Spleen (tissue), 11 donors: ENCODE measurements at regions not wholly inside any gene's neighbourhood (a gene's known extent, or its start where the extent isn't known, plus 50 kb on each side); places are given as distances from the start of the nearest gene placed in this dataset.

ENCODE experiments used
- DNase-seq: peaks from one replicate; pipeline ENCODE4 v3.0.0-alpha.2; 2020
- H3K27ac ChIP-seq, 8 donors: fragments of 200-600 bp; sonication (generic) in 7 of 8; 1 replicate in 4 of 8; 2 replicates in 4 of 8; pipeline versions ENCODE4 v1.5.0 to v1.8.0; 2016 to 2021; ENCODE audit warnings: inconsistent platforms in 4 of 8, mild to moderate bottlenecking in 4 of 8, moderate library complexity in 1 of 8
- H3K27me3 ChIP-seq, 7 donors: fragments of 200-600 bp; sonication (generic) in 6 of 7; replicated peaks in 1 of 7; 1 replicate in 4 of 7; 2 replicates in 3 of 7; pipeline versions ENCODE4 v1.5.0 to v1.8.0; 2016 to 2021; ENCODE audit warnings: inconsistent platforms in 3 of 7, mild to moderate bottlenecking in 1 of 7
- H3K36me3 ChIP-seq, 6 donors: fragments of 200-600 bp; sonication (generic) in 5 of 6; 1 replicate in 4 of 6; 2 replicates in 2 of 6; pipeline versions ENCODE4 v1.5.0 to v1.8.0; 2016 to 2021; ENCODE audit warnings: inconsistent platforms in 2 of 6
- H3K4me1 ChIP-seq, 6 donors: fragments of 200-600 bp; sonication (generic) in 5 of 6; 1 replicate in 3 of 6; 2 replicates in 3 of 6; pipeline versions ENCODE4 v1.5.0 to v1.8.0; 2016 to 2021; ENCODE audit warnings: inconsistent platforms in 3 of 6
- H3K4me3 ChIP-seq, 8 donors: fragments of 200-600 bp; sonication (generic) in 7 of 8; 1 replicate in 4 of 8; 2 replicates in 4 of 8; pipeline versions ENCODE4 v1.5.0 to v1.8.0; 2016 to 2021; ENCODE audit warnings: inconsistent platforms in 4 of 8, mild to moderate bottlenecking in 4 of 8, moderate library complexity in 2 of 8
- H3K9me3 ChIP-seq, 8 donors: fragments of 200-600 bp; sonication (generic) in 7 of 8; 1 replicate in 4 of 8; 2 replicates in 4 of 8; pipeline versions ENCODE4 v1.5.0 to v1.8.0; 2016 to 2021; ENCODE audit warnings: inconsistent platforms in 4 of 8
- POLR2A ChIP-seq, 3 donors: fragments of 450-650 bp; IDR thresholded peaks; one replicate each; pipeline ENCODE4 v1.5.1; 2017; ENCODE audit warnings: antibody characterized with exemption in 3 of 3, mild to moderate bottlenecking in 1 of 3
- POLR2AphosphoS5 ChIP-seq, 3 donors: sonication (generic); formaldehyde crosslinking; IDR thresholded peaks; one replicate each; pipeline ENCODE4 v1.5.1; 2017; ENCODE audit warnings: antibody characterized with exemption in 3 of 3
- WGBS, 5 donors: extraction: QIAGEN DNeasy Blood & Tissue Kit in 3 of 5; methylation state at CpG; one replicate each; pipeline versions ENCODE4 v1.1.5 to v1.1.7; 2013 to 2018; 5-methylcytosine and 5-hydroxymethylcytosine counted together
- intact Hi-C: fragments of 100-400 bp; cut with DNase I; formaldehyde crosslinking; loops from one replicate; pipeline ENCODE4 v1.15.0; 2023; ENCODE audit warnings: low total_unique reads
- TF ChIP-seq, protein P1 (sequence below), 11 experiments: fragments of 200-600 bp in 7 of 11; fragments of 450-650 bp in 4 of 11; sonication (generic) in 4 of 11; IDR thresholded peaks in 8 of 11; conservative IDR thresholded peaks in 3 of 11; 1 replicate in 7 of 11; 2 replicates in 4 of 11; pipeline versions ENCODE4 v1.4.0 to v1.8.0; 2016 to 2021; ENCODE audit warnings: antibody characterized with exemption in 11 of 11, inconsistent platforms in 4 of 11, mild to moderate bottlenecking in 1 of 11
- donor health status: healthy with polysubstance abuse.
- donor health status: DM: no; HTN: no; CAD: no; lungs with moderate emphysema.
- donor health status: DM: no; HTN: no; CAD: no.
- donor health status: Bipolar disorder and iron deficiency.
- donor health status: healthy.
- donor health status: DM: no; HTN: no; CAD: no.
- donor health status: DM: yes; HTN: yes; CAD: no.

DNA sequence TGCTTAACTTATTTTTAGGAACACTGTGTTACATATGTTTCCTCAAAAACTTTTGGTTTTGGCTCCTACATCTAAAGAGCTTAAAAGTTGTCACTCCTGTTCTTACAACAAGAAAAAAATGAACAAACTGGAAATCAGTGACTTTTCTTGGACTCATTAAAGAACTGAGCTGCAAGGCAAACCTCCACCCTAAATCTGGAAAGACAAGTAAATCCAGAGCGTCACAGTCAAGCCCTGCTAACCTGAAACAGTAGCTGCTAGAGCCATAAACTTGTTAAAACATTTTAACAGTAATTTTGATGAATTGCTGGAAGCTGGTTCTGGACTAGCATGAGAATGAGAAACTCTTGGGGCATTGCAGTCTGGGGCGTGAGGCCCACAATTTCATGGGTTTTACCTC lies 350.5 kb upstream of the COL8A1 start:
- H3K4me3 ChIP-seq, result no peak overlapping the region
- no peaks in the 10 kb centered on the region for H3K27me3 ChIP-seq
- TF ChIP-seq POLR2AphosphoS5 (IDR thresholded peaks at IDR 0.05) (no peak), POLR2A (IDR thresholded peaks at IDR 0.05) (no peak)
- TF ChIP-seq, protein P1, sequence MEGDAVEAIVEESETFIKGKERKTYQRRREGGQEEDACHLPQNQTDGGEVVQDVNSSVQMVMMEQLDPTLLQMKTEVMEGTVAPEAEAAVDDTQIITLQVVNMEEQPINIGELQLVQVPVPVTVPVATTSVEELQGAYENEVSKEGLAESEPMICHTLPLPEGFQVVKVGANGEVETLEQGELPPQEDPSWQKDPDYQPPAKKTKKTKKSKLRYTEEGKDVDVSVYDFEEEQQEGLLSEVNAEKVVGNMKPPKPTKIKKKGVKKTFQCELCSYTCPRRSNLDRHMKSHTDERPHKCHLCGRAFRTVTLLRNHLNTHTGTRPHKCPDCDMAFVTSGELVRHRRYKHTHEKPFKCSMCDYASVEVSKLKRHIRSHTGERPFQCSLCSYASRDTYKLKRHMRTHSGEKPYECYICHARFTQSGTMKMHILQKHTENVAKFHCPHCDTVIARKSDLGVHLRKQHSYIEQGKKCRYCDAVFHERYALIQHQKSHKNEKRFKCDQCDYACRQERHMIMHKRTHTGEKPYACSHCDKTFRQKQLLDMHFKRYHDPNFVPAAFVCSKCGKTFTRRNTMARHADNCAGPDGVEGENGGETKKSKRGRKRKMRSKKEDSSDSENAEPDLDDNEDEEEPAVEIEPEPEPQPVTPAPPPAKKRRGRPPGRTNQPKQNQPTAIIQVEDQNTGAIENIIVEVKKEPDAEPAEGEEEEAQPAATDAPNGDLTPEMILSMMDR (IDR thresholded peaks at IDR 0.05 in 8 of 11, conservative IDR thresholded peaks at IDR 0.05 in 3 of 11), result no peak
- no peak overlapping the region for H3K27ac ChIP-seq
- H3K36me3 ChIP-seq, result no peaks in the 10 kb centered on the region
- DNase-seq, result no peak
- no peaks in the 10 kb centered on the region for H3K4me1 ChIP-seq
- WGBS, 5 donors, result 42 to 72% (median 62%) methylated on average over 2 of the region's 2 CpGs
- peaks cover 0 to 19% (median 4%) of the 10 kb centered on the region in 8 donors for H3K9me3 ChIP-seq
- intact Hi-C loops, result no loop called here

DNA sequence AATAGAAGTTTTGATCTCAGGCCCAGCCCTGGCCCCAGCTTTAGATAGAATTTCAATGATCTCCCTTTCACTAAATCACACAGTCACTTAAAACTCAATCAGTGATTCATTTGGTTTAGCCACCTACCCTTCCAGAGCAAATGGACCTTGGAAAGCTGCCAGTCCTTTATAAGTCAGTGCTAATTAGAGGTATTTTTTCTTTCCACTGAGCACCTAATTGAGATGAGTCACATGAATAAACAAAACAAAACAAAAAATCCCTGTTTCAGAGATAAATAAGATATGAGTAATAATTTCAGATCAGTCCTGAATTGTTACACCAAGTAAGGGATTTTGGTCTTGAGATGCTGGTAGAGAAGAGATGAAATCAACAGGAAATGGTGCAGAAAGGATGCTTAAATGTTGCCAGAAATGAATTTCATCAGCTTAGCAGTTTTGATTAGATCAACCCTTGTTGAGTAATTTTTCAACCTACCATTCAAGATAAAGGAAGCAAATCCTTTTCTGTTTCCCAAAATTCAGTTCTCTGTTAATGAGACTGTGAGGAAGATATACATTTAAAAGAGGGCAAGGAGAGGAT lies 352.0 kb upstream of the COL8A1 start:
- no peak overlapping the region for H3K4me3 ChIP-seq
- no peaks in the 10 kb centered on the region for H3K4me1 ChIP-seq
- peaks cover 0 to 19% (median 4%) of the 10 kb centered on the region in 8 donors for H3K9me3 ChIP-seq
- H3K27ac ChIP-seq, result no peak overlapping the region
- no peaks in the 10 kb centered on the region for H3K36me3 ChIP-seq
- DNase-seq, result no peak
- H3K27me3 ChIP-seq, result no peaks in the 10 kb centered on the region
- TF ChIP-seq, protein P1 (IDR thresholded peaks at IDR 0.05 in 8 of 11, conservative IDR thresholded peaks at IDR 0.05 in 3 of 11), result no peak
- intact Hi-C loops, result no loop called here

DNA sequence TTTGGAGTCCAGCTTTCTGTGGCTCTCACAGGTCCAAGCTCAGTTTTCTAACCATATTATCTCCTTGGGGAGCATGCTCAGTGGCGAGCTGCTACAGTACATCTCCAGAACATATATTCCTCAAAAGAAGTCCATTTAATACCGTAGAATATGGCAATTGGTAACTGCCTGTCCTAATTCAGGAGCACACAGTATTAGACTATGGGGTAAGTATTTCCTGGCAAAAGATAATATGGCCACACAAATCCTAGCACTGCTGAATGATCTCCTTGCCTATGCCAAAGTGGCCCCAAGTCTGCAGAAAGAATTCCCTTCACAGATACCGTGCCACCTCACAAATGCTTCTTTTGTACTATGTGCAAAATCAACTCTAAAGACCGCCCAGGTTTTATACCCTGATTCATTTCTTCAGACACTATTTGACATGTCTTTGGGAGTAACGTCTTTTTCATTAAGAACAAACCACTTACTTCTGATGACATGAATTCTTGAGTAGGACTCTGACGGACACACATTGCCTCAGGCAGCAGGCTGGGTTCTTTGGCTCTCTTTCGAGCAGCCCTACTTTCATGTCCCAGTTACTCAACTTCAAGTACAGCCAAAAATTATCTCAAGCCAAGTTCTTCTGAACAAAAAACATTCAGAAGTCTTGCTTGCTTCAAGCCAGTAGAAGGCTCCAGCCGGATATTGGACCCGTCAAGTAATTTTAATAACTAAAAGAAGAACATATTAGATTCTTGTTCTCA lies 368.3 kb upstream of the DCBLD2 start:
- TF ChIP-seq, protein P1 (IDR thresholded peaks at IDR 0.05 in 8 of 11, conservative IDR thresholded peaks at IDR 0.05 in 3 of 11), result no peak
- TF ChIP-seq POLR2AphosphoS5 (IDR thresholded peaks at IDR 0.05) (no peak), POLR2A (IDR thresholded peaks at IDR 0.05) (no peak)
- Histone ChIP-seq H3K27ac (no peak overlapping the region), H3K27me3 (no peaks in the 10 kb centered on the region), H3K9me3 (peaks cover 0 to 4% (median 0%) of the 10 kb centered on the region in 8 donors), H3K4me3 (no peak overlapping the region), H3K36me3 (no peaks in the 10 kb centered on the region), H3K4me1 (no peaks in the 10 kb centered on the region)
- intact Hi-C loops, result no loop called here
- no peak for DNase-seq
- 74 to 85% (median 81%) methylated on average over 9 of the region's 9 CpGs for WGBS, 5 donors

DNA sequence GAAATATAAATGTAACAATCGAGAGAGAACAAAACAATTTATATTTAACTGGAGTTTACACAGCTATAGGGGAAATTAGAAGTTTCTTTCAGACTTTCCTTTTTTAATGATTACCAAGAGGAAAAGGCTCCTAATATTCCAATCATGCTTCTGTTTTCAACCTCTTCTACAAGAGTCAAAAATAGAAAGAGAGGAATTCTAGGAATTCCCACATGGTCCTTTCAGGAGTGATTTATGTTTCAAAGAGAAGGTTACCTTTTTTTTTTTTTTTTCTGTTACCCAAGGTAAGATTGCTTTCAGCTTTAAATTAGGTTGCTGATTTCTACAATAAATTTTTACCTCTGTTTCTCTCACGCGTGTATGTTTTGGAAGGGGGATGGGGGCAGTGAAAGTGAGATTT lies 355.3 kb upstream of the DCBLD2 start:
- H3K4me3 ChIP-seq, result no peak overlapping the region
- no peak overlapping the region for H3K27ac ChIP-seq
- no peaks in the 10 kb centered on the region for H3K4me1 ChIP-seq
- WGBS, 5 donors, result 88 to 93% (median 90%) methylated on average over 3 of the region's 3 CpGs
- no peaks in the 10 kb centered on the region for H3K27me3 ChIP-seq
- no peak for DNase-seq
- intact Hi-C loops, result no loop called here
- no peaks in the 10 kb centered on the region for H3K36me3 ChIP-seq
- TF ChIP-seq POLR2AphosphoS5 (IDR thresholded peaks at IDR 0.05) (no peak), POLR2A (IDR thresholded peaks at IDR 0.05) (no peak)
- TF ChIP-seq, protein P1 (IDR thresholded peaks at IDR 0.05 in 8 of 11, conservative IDR thresholded peaks at IDR 0.05 in 3 of 11), result no peak
- peaks cover 0 to 27% (median 5%) of the 10 kb centered on the region in 8 donors for H3K9me3 ChIP-seq
